GM18870 (cell line): ENCODE measurements at regions not wholly inside any gene's neighbourhood (a gene's known extent, or its start where the extent isn't known, plus 50 kb on each side); places are given as distances from the start of the nearest gene placed in this dataset.
"Not testable (repeated sequence)": the region's sequence is repeated elsewhere in the genome, so short reads cannot be mapped to it uniquely, and the experiment has no call there.

ENCODE experiments used
- ATAC-seq: cut with Tn5 transposase; IDR thresholded peaks from one replicate; pipeline ENCODE4 v1.9.1; 2021; ENCODE audit warnings: moderate library complexity; ENCODE audit not compliant: unreplicated experiment

DNA sequence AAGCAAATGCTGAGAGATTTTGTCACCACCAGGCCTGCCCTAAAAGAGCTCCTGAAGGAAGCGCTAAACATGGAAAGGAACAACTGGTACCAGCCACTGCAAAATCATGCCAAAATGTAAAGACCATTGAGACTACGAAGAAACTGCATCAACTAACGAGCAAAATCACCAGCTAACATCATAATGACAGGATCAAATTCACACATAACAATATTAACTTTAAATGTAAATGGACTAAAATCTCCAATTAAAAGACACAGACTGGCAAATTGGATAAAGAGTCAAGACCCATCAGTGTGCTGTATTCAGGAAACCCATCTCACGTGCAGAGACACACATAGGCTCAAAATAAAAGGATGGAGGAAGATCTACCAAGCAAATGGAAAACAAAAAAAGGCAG lies 702.7 kb upstream of the INTU start:
- ATAC-seq: not testable (repeated sequence)

DNA sequence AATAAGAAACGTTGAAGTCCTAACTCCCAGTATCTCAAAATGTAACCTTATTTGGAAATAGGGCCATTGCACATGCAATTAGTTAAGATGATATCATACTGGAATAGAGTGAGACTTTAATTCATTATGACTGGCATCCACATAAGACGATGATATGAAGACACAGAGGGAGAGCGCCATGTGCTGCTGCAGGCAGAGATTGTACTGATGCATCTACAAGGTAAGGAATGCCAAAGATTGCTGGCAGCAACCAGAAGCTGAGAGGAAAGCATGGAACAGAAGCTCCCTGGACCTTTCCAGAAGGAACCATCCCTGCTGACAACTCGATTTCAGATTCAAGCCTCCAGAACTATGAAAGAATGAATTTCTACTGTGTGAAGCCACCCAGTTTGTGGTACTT lies 697.0 kb upstream of the INTU start:
- ATAC-seq: no peak

DNA sequence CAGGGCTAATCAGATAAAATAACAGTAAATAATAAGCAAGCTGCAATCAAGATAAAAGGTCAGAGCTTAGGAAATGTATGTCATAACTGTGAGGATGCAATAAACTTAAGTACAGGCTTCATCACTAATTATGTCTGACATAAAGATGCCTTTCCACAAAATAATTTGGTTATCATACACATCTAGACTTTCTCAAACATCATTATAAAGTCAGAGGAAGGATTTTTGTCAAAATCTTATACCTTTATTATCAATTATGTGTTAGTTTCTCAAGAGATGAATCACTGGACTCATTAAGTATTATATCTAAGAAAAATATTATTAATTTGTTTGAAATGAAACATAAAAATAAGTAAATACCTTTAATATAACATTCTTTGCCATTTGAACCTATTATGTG lies 695.4 kb upstream of the INTU start:
- ATAC-seq: no peak

DNA sequence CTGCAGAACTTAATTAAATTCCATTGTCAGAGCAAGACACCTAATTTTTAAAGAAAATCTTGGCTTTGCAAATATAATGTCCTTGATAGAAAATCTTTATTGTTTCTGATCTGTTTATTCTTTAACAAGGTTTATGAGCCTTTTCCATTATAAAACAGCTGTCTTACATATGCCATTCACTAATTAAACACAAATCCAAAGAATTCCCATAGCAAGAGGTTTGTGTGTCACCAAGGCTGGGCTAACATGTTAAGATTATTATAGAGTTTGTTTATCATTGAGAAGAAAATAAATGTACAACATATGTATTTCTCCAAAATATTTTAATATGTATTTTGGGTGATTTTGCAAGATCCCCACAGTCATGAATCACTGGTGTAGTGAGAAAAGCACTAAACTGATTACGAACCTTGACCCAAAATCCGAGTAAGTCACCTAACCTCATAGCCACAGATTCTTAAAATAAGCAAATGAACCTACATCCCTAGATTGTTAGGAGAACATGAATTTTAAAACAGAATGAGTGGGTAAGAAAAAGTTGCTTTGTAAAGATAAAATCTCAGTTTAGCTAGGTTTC lies 694.8 kb upstream of the INTU start:
- no peak for ATAC-seq

DNA sequence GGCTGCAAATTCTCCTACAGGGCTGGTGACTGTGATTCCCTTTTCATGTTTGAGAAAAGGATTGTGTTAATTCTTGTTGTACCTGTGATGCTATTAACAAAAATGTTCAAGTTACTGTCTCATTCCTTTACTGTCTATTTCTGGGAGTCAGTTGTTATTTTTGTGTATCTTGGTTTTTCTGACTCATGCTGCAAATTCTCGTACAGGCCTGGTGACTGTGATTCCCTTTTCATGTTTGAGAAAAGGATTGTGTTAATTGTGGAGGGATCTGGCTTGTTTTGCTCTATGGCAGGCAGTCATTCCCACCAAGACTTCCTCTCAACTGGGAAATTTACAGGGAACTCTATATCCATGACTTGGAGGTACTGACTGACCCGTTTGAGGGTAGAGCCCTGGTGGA lies 693.4 kb upstream of the INTU start:
- no peak for ATAC-seq

DNA sequence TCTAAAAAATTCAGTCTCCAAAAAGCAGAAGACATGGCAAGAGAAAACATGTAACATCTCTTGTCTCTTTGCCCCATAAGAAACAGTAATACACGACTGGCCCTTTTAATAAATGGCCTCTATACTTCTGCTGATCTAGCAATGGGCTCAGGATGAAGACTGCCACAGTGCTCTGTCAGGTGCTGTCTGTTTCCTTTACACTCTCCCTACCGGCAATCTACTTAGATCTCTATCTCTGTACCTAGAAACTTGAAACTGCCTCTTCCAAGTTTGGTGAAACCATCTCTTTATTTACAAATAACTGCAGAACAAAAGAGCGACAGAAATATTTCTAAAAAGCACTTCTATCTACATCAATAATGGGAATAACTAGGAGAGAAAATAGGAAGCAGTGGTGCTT lies 685.2 kb upstream of the INTU start:
- ATAC-seq: no peak

DNA sequence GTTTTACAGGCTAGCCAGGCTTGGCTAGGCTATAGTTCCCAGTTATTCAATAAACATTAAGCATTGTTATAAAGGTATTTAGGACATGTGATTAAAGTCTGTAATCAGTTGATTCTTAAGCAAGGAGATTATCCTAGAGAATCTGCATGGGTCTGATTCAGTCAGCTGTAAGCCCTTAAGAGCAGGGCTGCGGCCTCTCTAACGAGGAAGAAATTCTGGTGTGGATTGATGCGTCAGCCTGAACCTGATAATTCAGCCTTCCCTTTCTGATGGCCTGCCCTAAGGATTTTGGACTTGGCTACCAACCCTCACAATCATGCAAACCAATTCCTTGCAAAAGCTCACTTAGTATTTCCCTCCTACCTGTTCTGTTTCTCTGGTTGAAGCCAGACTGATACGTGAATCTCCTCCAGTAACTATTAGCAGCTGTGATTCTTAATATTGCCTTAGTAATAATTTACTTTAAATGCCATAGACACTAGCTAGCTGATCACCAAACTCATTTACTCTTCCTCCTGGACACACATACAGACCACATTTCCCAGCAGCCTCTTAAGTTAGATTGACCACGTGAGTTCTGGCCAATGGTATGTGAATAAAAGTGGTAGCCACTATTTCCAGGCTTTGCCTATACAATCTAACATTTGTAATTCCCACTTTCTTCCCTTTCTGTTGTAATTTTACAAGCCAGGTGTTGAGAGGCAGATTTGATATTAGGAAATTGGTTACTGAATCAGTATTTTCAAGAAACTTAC lies 678.0 kb upstream of the INTU start:
- ATAC-seq: no peak

DNA sequence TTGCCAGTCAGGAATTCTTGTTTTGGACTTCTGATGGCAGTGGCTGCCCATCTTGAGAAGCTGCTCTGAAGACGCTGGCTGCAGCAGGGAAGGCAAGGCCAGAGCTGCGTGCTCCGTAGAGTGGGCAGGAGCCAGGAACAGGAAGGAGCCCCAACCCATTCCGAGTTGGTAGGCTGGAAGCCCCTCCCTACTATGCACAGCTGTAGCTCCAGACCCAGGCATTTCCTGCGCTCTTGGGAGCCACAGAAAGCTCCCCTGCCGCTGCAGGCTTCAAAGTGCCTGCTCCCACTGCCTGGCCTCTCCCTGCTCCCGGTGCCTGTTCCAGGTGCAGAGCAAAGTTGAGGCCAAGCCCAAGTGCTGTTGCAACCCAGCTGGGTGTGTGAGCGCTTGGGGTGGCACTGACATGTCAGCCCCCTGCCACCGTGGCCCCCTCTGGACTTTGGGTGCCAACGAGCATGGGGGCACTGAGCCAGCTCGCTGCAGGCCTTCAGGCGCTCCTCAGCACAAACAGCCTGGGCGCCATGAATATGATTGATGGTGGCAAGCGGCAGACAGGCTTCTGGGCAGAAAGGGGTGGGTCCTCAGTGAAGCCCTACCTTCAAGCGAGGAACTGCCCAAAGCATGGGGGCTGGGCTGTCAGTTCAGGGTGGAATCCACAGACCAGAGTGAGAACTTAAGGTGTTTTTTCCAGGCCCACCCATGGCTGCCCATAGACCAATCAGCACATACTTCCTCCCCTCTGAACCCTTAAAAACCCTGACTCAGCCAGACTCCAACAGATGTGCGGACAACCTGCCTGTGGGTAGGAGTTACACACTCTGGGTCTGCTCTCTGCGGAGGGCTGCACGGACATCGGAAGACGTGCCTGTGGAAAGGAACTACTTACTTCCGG lies 677.2 kb upstream of the INTU start:
- ATAC-seq: no peak

DNA sequence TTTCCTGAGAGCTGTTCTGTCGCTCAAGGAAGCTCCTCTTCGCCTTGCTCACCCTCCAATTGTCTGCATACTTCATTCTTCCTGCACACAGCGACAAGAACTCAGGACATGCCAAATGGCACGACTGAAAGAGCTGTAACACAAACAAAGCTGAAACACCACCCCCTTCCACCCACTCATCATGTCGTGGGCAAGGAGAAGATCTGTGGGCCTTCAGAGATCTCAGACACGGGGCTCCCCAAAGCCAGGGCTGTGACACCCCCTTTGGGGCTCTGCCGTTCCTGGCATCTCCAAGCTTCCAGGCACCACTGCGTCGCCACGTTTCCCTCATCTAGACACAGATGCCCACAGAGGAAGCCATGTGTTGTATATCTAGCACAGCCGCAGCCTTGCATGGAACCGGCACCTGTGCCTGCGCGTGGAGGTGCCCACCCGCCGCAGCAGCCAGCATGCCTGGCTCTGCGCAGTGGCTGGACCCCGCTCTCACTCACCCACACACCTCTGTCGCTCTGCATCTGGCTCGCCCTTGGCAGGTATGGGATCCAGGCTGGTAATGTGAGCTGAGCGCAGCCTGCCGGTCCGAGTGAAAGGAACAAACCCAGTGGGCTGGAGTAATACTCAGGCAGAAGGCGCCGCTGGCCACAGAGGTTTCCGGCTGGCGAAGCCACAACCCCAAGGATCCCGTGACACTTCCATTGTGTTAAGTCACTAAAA lies 676.4 kb upstream of the INTU start:
- ATAC-seq: no peak

DNA sequence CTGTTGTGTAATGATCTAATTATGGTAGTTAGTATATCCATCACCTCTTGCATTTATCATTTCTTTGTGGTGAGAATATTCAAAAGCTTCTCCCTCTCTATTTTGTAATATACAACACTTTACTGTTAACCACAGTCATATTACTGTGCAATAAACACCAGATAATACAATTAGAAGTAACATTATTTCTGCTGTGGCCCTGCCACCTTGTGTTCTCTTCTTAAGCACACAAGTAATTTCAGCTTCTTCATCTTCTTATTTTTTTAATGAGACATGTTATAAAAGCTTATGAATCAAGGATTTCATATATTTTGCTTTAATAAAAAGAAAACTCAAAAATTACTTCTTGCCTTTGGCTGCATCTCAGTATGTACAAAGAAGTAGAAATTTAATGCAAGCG lies 675.2 kb upstream of the INTU start:
- no peak for ATAC-seq

DNA sequence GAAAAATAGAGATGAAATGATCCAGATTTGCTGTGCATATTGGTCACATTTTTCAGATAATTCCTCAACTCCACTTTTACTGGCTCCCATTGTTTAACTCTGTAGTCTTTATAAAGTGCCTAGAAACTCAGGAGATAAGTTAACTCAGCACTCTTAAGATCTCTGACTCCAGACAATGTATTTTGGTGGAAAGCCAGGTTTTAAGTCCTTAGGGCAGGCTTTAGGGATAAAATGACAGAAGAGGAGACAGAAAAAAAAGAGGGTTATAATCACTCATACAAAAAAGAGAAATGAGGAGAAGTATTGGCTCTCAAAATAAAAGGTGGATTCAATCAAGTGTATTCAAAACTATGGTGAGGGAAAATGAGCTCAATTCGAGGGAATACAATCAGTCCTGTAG lies 674.8 kb upstream of the INTU start:
- ATAC-seq: no peak

DNA sequence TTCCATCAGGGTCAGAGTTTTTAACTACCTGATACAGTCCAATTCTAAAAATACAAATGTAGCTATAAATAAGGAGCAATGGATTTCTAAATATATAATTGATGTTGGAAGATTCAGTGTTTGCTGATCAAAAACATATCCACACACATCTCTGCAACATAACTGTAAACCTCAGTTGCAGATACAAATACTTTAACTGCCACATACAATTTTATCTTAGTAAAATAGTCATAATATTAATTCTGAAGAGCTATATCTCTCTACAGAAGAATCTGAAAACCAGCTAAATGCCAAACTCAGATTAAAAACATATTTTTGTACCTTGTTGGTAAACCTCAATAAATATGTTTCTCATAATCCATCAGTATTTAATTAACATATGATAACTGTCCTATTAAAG lies 674.3 kb upstream of the INTU start:
- ATAC-seq: no peak

DNA sequence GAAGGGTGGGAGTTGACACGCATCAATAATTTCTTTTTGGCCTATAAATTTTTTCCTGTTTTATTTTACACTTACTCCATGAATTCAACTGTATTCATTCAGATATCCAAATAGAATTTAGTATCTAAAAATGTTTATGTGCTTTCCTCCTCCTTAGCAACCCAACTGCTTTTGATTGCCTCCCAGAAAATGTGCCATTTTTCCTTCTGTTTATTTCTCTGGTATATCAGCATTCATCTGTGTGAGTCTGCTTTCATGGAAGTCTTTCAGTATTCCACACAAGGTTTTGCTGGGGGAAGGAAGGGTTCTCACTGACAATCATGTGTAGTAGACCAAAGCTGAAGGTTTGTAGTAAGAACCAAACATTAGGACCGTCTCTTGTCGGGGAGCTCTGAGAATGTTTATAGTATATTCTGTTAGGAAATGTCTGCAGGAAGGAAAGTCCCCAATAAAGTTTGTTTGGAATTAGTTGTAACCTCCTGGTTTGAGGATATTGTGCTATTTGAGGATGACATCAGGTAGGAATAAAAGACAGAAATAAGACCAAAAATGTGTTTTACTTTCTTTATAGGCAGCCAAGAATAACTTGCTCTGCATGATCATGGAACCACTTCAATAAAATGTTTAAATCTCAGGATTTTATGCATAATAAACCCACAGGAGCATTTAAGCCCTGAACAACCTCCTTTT lies 673.6 kb upstream of the INTU start:
- no peak for ATAC-seq

DNA sequence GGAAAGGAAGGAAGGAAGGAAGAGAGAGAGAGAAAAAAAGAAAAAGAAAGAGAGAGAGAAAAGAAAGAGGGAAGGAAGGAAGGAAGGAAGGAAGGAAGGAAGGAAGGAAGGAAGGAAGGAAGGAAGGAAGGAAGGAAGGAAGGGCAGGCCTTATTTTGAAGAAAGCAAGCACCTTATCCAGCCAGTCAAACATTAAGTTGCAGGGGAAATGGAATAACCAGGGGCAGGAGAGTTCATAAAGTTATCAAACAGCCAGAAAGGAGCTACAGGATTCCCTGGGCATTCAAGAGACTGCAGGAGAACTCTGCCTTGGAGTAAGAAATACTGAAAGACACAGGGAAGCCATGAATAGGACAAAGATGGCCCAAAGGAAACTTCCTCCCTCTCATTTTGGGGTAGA lies 672.0 kb upstream of the INTU start:
- no peak for ATAC-seq

DNA sequence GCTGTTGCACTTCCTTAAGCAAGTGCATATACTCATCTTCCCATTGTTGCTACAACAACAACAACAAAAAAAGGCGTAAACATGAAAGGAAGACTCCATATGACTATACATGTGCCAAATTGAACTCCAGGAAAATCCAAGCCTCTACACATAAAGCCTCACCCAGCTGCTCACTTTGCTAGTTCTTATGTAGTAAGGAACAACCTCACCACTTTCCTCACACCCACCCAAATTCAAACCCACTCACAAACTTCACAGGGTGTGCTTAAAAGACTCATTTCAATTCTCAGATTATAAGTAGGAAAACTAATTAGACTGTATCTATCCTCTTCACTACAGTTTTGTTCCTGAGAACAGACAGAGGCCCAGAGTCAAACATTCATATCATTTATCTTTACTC lies 671.1 kb upstream of the INTU start:
- no peak for ATAC-seq

DNA sequence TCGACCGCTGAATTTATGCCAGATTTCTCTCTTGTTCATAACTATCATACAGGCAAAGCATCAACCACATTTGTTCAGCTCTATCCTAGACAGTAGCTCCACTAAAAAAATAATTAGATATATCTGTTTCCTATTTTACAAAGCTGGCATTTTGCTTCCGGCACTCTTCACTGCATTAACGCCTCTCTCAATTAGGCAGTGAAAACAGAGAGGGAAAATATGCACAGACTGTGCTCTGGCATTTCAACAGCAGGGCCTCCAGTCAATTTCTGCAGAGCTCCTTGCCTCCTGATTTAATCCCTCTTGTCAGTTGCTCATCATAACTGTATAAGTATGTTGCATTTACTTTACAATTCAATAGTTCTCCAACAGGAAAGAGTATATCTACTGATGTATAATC lies 666.9 kb upstream of the INTU start:
- no peak for ATAC-seq

DNA sequence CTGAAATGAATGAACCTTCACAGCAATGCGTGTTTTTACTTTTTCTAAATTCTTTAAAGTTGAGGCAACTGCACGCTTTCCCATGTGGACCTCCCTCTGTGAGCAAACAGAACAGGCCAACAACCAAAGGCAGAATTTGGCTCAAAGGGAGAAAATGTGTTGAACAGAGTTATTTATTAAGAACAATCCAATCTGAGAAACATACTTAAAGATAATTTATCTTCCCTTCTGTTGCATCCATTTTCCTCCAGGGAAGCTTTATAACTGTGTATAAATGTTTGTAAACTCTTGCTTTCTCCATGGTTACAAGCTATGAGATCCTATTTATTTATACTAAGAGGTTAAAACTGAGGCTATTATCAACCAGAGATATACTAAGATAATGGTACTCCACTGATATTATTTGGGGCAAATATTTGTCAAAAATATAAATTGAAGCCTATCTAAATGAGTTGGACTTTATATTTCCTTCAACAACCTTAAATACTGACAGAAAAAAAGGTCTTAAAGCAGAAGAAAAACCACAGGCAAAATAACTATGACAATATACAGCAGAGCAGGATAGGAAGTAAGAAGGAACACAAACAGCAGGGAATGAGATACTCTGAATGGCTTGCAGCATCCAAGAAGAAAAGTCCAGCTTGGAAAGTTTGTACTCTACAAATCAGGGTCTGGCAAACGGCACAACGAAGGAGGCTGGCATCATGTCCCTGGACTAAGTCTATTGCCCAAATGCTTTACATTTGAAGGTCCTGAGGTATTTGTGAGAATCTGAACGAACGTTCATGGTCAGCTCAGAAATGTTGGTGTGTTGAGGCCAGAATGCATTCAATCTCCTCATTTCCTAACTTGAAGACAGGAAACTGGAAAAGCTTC lies 663.2 kb upstream of the INTU start:
- no peak for ATAC-seq

DNA sequence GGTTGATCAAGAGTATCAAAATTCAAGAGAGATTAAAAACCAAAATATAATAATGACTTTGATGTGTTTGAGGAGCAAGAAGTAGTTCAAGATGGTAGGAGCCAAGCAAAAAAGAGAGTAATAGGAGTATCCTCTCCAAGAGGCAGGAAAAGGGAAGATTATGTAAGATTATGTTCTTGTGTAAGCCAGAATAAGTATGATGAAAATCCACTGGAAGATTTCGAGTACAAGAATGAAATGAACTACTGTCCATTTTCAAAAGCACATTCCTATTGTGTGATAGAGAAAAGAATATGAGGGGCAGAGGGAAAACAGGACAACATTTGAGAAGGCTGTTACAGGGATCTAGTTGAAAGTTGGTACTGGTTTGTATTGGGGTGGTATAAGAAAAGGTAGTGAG lies 659.6 kb upstream of the INTU start:
- ATAC-seq: no peak

DNA sequence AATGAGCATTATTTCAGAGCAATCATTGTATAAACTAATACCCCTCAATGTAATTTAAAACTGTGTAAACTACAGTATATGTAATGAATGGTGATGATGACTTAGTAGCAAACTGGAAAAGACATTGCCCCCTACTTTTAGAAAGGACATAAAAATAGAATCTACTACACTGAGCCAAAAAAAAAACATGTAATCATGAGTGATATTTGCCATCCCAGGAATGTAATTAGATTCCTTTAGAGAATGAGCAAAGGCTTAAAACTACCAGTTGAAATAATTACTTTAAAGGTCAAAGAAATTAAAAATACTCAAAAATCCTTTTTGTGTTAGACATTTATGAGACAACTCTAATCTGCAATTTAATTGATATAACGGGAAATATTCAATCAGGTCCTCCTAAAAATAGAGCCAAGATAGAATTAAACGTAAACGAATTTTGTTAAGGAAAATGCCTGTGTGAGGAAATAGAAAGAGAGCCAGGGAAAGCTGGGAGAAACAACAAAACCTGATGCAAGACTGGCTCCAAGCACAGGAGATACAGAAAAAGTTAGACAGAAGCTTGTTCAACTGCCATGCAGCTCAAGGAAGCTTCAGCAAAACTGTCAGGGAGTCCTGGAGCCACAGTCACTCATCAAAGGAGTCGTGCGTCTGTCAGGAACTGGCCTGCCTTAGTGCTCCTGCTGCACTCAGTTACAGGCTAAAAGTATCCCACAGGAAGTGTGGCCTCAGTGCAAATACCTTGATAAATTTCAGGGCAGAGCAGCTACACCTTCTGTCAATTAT lies 655.7 kb upstream of the INTU start:
- no peak for ATAC-seq
